LNCaP clone FGC (cell line): ENCODE measurements at regions not wholly inside any gene's neighbourhood (a gene's known extent, or its start where the extent isn't known, plus 50 kb on each side); places are given as distances from the start of the nearest gene placed in this dataset.

Experiments
- DNase-seq: peaks from one replicate; pipeline ENCODE4 v3.0.0-alpha.2; 2011; ENCODE audit warnings: low read depth
- H3K4me3 ChIP-seq: 2 replicates; pipeline ENCODE4 v1.5.1; 2011; ENCODE audit warnings: mild to moderate bottlenecking, low read depth, low read length, control low read depth
- TF ChIP-seq, protein P1 (sequence below): IDR thresholded peaks from 2 replicates; pipeline ENCODE4 v1.5.1; 2012; ENCODE audit warnings: mild to moderate bottlenecking; ENCODE audit not compliant: control insufficient read depth, insufficient read depth; ENCODE audit errors: extremely low read depth

GRCh38 chr19:31709476-31709875, 360.2 kb upstream of the TSHZ3 start:
- TF ChIP-seq, protein P1, sequence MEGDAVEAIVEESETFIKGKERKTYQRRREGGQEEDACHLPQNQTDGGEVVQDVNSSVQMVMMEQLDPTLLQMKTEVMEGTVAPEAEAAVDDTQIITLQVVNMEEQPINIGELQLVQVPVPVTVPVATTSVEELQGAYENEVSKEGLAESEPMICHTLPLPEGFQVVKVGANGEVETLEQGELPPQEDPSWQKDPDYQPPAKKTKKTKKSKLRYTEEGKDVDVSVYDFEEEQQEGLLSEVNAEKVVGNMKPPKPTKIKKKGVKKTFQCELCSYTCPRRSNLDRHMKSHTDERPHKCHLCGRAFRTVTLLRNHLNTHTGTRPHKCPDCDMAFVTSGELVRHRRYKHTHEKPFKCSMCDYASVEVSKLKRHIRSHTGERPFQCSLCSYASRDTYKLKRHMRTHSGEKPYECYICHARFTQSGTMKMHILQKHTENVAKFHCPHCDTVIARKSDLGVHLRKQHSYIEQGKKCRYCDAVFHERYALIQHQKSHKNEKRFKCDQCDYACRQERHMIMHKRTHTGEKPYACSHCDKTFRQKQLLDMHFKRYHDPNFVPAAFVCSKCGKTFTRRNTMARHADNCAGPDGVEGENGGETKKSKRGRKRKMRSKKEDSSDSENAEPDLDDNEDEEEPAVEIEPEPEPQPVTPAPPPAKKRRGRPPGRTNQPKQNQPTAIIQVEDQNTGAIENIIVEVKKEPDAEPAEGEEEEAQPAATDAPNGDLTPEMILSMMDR, result no peak
- H3K4me3 ChIP-seq, result no peak overlapping the region
- no peak for DNase-seq

DNA sequence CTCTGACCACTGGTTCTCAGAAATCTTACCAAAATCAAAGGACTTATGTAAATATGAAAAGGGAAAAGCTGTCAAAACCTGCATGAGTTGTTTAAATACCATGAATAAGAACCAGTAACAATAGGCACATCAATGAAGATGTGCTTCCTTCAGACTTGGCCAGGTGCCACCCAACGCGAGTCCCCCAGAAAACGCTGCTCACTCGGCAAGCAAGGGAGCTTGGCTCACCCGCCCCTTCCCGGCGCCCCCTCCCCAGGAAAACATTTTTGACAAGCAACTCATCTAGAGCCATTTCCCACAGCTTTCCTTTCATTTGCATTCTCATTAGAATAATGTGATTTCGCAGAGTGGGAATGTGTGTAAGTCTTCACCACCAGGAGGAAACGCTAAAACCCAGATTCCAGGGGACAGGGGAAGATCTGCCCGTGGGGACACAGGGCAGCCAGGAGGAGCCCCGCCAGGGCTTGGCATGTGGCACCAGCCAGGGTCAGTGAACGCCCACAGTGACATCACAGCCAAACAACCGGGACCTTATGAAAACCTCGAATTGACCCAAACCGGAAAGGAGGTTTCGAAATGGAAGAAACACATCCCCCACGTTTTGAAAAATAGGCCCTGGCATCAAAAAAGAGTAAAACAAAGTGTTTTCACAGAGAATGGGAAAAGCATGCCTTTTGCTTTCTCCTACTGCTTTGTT, 366.2 kb upstream of the TSHZ3 start:
- no peak overlapping the region for H3K4me3 ChIP-seq
- TF ChIP-seq, protein P1, result no peak
- no peak for DNase-seq

GRCh38 chr19:31716826-31717225, 367.6 kb upstream of the TSHZ3 start:
- TF ChIP-seq, protein P1, result no peak
- no peak for DNase-seq
- no peak overlapping the region for H3K4me3 ChIP-seq

GRCh38 chr19:31717269-31717923, 368.2 kb upstream of the TSHZ3 start:
- TF ChIP-seq, protein P1, result no peak
- H3K4me3 ChIP-seq, result no peak overlapping the region
- no peak for DNase-seq

DNA sequence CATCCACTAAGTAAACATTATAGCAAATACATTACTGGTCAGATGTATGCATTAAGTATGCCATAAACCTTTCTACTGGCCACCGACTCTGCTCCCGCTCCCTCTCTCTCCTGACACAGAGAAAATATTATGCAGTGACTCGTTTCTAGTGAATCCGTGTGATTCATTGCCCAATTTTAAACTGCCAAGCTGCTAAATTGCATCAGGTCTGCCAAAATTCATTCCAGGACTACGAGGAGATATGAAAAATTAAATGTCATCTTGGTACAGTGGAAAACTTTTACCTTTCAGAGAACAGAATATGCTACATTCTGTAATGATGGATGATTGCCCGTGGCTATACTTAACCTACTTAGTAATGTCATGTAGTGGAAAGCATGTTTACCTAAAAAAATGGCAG, 368.8 kb upstream of the TSHZ3 start:
- H3K4me3 ChIP-seq, result no peak overlapping the region
- TF ChIP-seq, protein P1, result no peak
- no peak for DNase-seq

- DNase-seq, result no peak
- TF ChIP-seq, protein P1, result no peak
- no peak overlapping the region for H3K4me3 ChIP-seq
Measured at GRCh38 chr19:31718898-31719297, 369.7 kb upstream of the TSHZ3 start.

DNA sequence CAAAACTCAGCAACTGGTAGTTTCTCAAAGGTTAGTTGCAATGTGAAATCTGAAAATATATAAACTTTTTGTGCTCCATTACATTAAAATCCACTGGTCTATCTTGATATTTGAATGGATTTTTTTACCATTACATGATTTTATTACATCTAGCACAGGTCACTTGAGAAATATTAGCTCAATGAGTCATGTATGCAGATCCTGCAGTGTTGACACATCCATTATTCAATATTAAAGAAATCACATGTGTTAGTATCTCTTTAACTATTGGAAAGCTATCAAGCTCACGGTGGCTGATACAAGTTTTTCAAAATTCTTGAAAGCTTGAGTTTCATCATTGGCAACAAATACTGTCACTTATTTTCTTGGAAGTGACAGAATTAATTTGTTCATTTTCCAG, 373.9 kb upstream of the TSHZ3 start:
- TF ChIP-seq, protein P1, result no peak
- H3K4me3 ChIP-seq, result no peak overlapping the region
- DNase-seq, result no peak
